GM18511 (cell line): ENCODE measurements at regions not wholly inside any gene's neighbourhood (a gene's known extent, or its start where the extent isn't known, plus 50 kb on each side); places are given as distances from the start of the nearest gene placed in this dataset.

Source experiments
- ATAC-seq: cut with Tn5 transposase; IDR thresholded peaks from one replicate; pipeline ENCODE4 v1.9.1; 2021; ENCODE audit warnings: mild to moderate bottlenecking, moderate library complexity; ENCODE audit not compliant: unreplicated experiment

- no peak for ATAC-seq
Measured at GRCh38 chr2:65802298-65802942, 370.0 kb upstream of the SPRED2 start.

GRCh38 chr2:65800998-65801397 is 368.6 kb upstream of the SPRED2 start:
- no peak for ATAC-seq

- ATAC-seq: no peak
Measured at GRCh38 chr2:65799141-65799854, 366.9 kb upstream of the SPRED2 start.

- ATAC-seq: no peak
Measured at GRCh38 chr2:65798641-65799040, 366.2 kb upstream of the SPRED2 start.

GRCh38 chr2:65794994-65795393 is 362.6 kb upstream of the SPRED2 start:
- ATAC-seq: no peak

GRCh38 chr2:65791404-65791975 is 359.1 kb upstream of the SPRED2 start:
- no peak for ATAC-seq

- ATAC-seq: no peak
Measured at GRCh38 chr2:65790676-65790935, 358.2 kb upstream of the SPRED2 start.

GRCh38 chr2:65789923-65790675 is 357.7 kb upstream of the SPRED2 start:
- ATAC-seq: no peak

GRCh38 chr2:65788556-65788955 is 356.2 kb upstream of the SPRED2 start:
- no peak for ATAC-seq

GRCh38 chr2:65786765-65787164 is 354.4 kb upstream of the SPRED2 start:
- ATAC-seq: no peak

GRCh38 chr2:65786007-65786717 is 353.8 kb upstream of the SPRED2 start:
- ATAC-seq: no peak

- no peak for ATAC-seq
Measured at GRCh38 chr2:65782996-65783650, 350.7 kb upstream of the SPRED2 start.

GRCh38 chr2:65782186-65782585 is 349.8 kb upstream of the SPRED2 start:
- no peak for ATAC-seq

- ATAC-seq: no peak
Measured at GRCh38 chr2:65781756-65782155, 349.4 kb upstream of the SPRED2 start.

GRCh38 chr2:65779021-65779420 is 346.6 kb upstream of the SPRED2 start:
- ATAC-seq: no peak

GRCh38 chr2:65778137-65778536 is 345.7 kb upstream of the SPRED2 start:
- no peak for ATAC-seq

GRCh38 chr2:65775839-65776238 is 343.4 kb upstream of the SPRED2 start:
- ATAC-seq: no peak

GRCh38 chr2:65767946-65768345 is 335.5 kb upstream of the SPRED2 start:
- ATAC-seq: no peak

- ATAC-seq: no peak
Measured at GRCh38 chr2:65766768-65767267, 334.4 kb upstream of the SPRED2 start.

GRCh38 chr2:65765376-65765775 is 333.0 kb upstream of the SPRED2 start:
- ATAC-seq: no peak

- ATAC-seq: no peak
Measured at GRCh38 chr2:65762068-65762467, 329.7 kb upstream of the SPRED2 start.
